AG09309 (cell line): ENCODE measurements at regions not wholly inside any gene's neighbourhood (a gene's known extent, or its start where the extent isn't known, plus 50 kb on each side); places are given as distances from the start of the nearest gene placed in this dataset.
"Not testable (repeated sequence)": the region's sequence is repeated elsewhere in the genome, so short reads cannot be mapped to it uniquely, and the experiment has no call there.

Experiments
- DNase-seq: peaks from one replicate; pipeline ENCODE4 v3.0.0-alpha.2; 2010; ENCODE audit warnings: low read depth
- H3K4me3 ChIP-seq: 2 replicates; pipeline ENCODE4 v1.5.1; 2011; ENCODE audit warnings: mild to moderate bottlenecking, low read depth, low read length, moderate library complexity; ENCODE audit not compliant: control insufficient read depth
- CTCF ChIP-seq: IDR thresholded peaks from 2 replicates; pipeline ENCODE4 v1.5.1; 2011; ENCODE audit warnings: mild to moderate bottlenecking, low read depth, low read length, inconsistent platforms; ENCODE audit not compliant: insufficient read depth, control insufficient read depth; ENCODE audit errors: missing control alignments

GRCh38 chr6:151180330-151181048, 59.3 kb upstream of the AKAP12 start:
- TF ChIP-seq CTCF = no peak
- no peak overlapping the region for H3K4me3 ChIP-seq
- DNase-seq = no peak

- no peak overlapping the region for H3K4me3 ChIP-seq
- no peak for TF ChIP-seq CTCF
- no peak for DNase-seq
These were observed 57.9 kb upstream of the AKAP12 start for GRCh38 chr6:151181706-151182363.

GRCh38 chr6:151182958-151183357, 56.8 kb upstream of the AKAP12 start:
- H3K4me3 ChIP-seq, DNase-seq: not testable (repeated sequence)

GRCh38 chr6:151185148-151185547, 54.6 kb upstream of the AKAP12 start:
- no peak overlapping the region for H3K4me3 ChIP-seq
- no peak for TF ChIP-seq CTCF
- DNase-seq = no peak

- TF ChIP-seq CTCF = no peak
- DNase-seq = no peak
- no peak overlapping the region for H3K4me3 ChIP-seq
These were observed 53.5 kb upstream of the AKAP12 start for GRCh38 chr6:151186306-151186705.

- no peak overlapping the region for H3K4me3 ChIP-seq
- no peak for TF ChIP-seq CTCF
- DNase-seq = no peak
These were observed 52.9 kb upstream of the AKAP12 start for GRCh38 chr6:151186804-151187330.
